Upper lobe of right lung (tissue), 1 donor: ENCODE measurements at regions not wholly inside any gene's neighbourhood (a gene's known extent, or its start where the extent isn't known, plus 50 kb on each side); places are given as distances from the start of the nearest gene placed in this dataset.

Experiments used
- ATAC-seq: fragments of 200-7000 bp; cut with Tn5 transposase; one replicate; pipeline ENCODE4 v1.9.1; 2020; ENCODE audit warnings: mild to moderate bottlenecking, moderate library complexity
- DNase-seq: peaks from one replicate; pipeline ENCODE4 v3.0.0-alpha.2; 2020
- H3K27ac ChIP-seq: fragments of 200-600 bp; one replicate; pipeline ENCODE4 v1.8.0; 2022
- H3K27me3 ChIP-seq: fragments of 200-600 bp; one replicate; pipeline ENCODE4 v1.8.0; 2022; ENCODE audit warnings: mild to moderate bottlenecking
- H3K36me3 ChIP-seq: fragments of 200-600 bp; one replicate; pipeline ENCODE4 v1.8.0; 2022
- H3K4me1 ChIP-seq: fragments of 200-600 bp; one replicate; pipeline ENCODE4 v1.8.0; 2022
- H3K4me3 ChIP-seq: fragments of 200-600 bp; one replicate; pipeline ENCODE4 v1.8.0; 2022; ENCODE audit warnings: mild to moderate bottlenecking
- H3K9me3 ChIP-seq: fragments of 200-600 bp; one replicate; pipeline ENCODE4 v1.8.0; 2022
- intact Hi-C: fragments of 100-400 bp; cut with DNase I; formaldehyde crosslinking; loops from one replicate; pipeline ENCODE4 v1.11.0; 2022
- TF ChIP-seq, protein P1 (sequence below): fragments of 200-600 bp; IDR thresholded peaks from one replicate; pipeline ENCODE4 v1.8.0; 2022; ENCODE audit warnings: antibody characterized with exemption
- donor health status: DM: no; HTN: yes; CAD: no; lungs with severe emphysema.

DNA sequence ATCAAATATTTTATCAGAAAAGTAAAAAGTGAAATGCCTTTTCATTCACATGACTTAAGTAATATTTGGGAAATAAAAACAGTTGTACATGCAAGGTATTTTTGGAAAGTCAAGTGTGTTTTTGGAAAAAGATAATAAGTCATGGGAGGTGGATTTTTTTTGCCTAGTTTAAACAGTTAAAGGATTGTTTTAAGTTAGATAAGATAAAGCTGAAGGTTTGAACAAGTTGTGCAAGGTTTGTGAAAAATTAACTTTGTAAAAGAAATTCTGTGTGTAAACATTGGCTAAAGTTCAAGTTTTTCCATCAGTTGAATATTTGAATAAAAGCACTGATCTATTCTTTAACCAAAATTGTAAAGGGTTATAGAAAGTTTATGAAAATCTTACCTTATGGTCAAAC, 207.9 kb upstream of the RGPD4 start:
- peaks cover 14% of the 10 kb centered on the region for H3K9me3 ChIP-seq
- no peak overlapping the region for H3K4me3 ChIP-seq
- no peaks in the 10 kb centered on the region for H3K4me1 ChIP-seq
- no peaks in the 10 kb centered on the region for H3K36me3 ChIP-seq
- no peak for DNase-seq
- no peak for ATAC-seq
- intact Hi-C loops = no loop called here
- no peaks in the 10 kb centered on the region for H3K27me3 ChIP-seq
- TF ChIP-seq, protein P1, sequence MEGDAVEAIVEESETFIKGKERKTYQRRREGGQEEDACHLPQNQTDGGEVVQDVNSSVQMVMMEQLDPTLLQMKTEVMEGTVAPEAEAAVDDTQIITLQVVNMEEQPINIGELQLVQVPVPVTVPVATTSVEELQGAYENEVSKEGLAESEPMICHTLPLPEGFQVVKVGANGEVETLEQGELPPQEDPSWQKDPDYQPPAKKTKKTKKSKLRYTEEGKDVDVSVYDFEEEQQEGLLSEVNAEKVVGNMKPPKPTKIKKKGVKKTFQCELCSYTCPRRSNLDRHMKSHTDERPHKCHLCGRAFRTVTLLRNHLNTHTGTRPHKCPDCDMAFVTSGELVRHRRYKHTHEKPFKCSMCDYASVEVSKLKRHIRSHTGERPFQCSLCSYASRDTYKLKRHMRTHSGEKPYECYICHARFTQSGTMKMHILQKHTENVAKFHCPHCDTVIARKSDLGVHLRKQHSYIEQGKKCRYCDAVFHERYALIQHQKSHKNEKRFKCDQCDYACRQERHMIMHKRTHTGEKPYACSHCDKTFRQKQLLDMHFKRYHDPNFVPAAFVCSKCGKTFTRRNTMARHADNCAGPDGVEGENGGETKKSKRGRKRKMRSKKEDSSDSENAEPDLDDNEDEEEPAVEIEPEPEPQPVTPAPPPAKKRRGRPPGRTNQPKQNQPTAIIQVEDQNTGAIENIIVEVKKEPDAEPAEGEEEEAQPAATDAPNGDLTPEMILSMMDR = no peak
- no peak overlapping the region for H3K27ac ChIP-seq

DNA sequence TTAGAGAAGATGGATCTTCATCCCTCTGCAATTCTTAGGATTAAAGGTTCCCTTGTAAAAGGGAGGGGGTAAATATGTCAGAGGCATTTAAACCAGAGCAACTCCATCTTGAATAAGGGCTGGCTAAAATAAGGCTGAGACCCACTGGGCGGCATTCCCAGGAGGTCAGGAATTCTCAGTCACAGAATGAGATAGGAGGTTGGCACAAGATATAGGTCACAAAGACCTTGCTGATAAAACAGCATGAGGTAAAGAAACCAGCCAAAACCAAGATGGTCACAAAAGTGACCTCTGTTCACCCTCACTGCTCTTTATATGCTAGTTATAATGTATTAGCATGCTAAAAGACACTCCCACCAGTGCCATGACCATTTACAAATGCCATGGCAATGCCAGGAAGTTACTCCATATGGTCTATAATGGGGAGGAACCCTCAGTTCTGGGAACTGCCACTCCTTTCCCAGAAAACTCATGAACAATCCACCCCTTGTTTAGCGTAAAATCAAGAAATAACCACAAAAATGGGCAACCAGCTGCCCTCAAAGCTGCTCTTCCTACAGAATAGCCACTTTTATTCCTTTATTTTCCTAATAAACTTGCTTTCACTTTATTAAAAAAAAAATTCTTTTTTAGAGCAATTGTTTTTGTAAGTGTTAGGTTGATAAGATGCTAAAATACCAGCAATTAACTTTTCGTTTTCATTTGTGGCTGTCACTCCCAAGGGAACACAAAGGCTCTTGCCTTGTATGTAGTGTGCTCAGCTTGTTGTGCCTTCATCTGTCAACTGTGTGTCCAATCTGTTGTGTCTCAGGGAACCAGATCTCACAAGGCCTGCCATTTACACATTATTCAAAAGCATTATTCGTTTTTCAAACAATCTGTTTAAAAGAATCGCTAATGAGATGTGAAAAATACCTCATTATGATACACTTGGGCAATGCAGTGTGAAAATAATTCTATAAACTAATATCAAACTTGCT, 205.2 kb upstream of the RGPD4 start:
- TF ChIP-seq, protein P1 = no peak
- Histone ChIP-seq H3K4me1 (no peaks in the 10 kb centered on the region), H3K9me3 (peaks cover 14% of the 10 kb centered on the region), H3K27me3 (no peaks in the 10 kb centered on the region), H3K36me3 (no peaks in the 10 kb centered on the region), H3K4me3 (no peak overlapping the region), H3K27ac (no peak overlapping the region)
- intact Hi-C loops = no loop called here
- ATAC-seq (no peak), DNase-seq (no peak)

- intact Hi-C loops = no loop called here
- DNase-seq = no peak
Measured at GRCh38 chr2:107622741-107623310, 203.9 kb upstream of the RGPD4 start.

GRCh38 chr2:107625982-107626381, 200.7 kb upstream of the RGPD4 start:
- TF ChIP-seq, protein P1 = no peak
- no peak overlapping the region for H3K27ac ChIP-seq
- H3K27me3 ChIP-seq = no peaks in the 10 kb centered on the region
- no peak overlapping the region for H3K4me3 ChIP-seq
- H3K9me3 ChIP-seq = peaks cover under 1% of the 10 kb centered on the region
- no peaks in the 10 kb centered on the region for H3K36me3 ChIP-seq
- ATAC-seq (no peak), DNase-seq (no peak)
- H3K4me1 ChIP-seq = no peaks in the 10 kb centered on the region
- intact Hi-C loops = no loop called here

More at GRCh38 chr2:107622741-107623310, 203.9 kb upstream of the RGPD4 start:
- no peaks in the 10 kb centered on the region for H3K4me1 ChIP-seq
- TF ChIP-seq, protein P1 = no peak
- no peaks in the 10 kb centered on the region for H3K27me3 ChIP-seq
- no peak overlapping the region for H3K4me3 ChIP-seq
- no peaks in the 10 kb centered on the region for H3K36me3 ChIP-seq
- no peak overlapping the region for H3K27ac ChIP-seq
- ATAC-seq = no peak
- H3K9me3 ChIP-seq = peaks cover 14% of the 10 kb centered on the region

DNA sequence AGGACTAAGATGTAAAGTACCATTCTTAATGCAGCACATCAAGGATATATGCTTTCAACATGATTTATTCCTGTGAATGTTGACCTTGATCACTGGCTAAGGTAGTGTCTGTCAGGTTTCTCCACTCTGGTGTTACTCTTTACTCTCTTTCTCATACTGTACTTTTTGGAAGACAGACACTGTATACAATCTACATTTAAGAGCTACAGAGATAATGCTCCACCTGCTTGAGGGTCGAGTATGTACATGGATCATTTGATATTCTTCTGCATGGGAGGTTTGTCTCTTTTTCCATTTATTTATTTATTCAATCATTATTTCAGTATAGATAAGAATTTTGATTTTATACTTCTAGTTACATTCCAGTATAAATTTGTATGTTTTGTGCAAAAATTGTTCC, 199.5 kb upstream of the RGPD4 start:
- ATAC-seq = no peak
- intact Hi-C loops = no loop called here
- no peak for DNase-seq
- TF ChIP-seq, protein P1 = no peak
- no peaks in the 10 kb centered on the region for H3K9me3 ChIP-seq
- H3K36me3 ChIP-seq = no peaks in the 10 kb centered on the region
- no peaks in the 10 kb centered on the region for H3K27me3 ChIP-seq
- H3K4me3 ChIP-seq = no peak overlapping the region
- H3K4me1 ChIP-seq = no peaks in the 10 kb centered on the region
- H3K27ac ChIP-seq = no peak overlapping the region
